Osteocyte (in vitro differentiated cells): ENCODE measurements at regions not wholly inside any gene's neighbourhood (a gene's known extent, or its start where the extent isn't known, plus 50 kb on each side); places are given as distances from the start of the nearest gene placed in this dataset.
A peak's percentile ranks its signal among the peaks of the same experiment; 100 is the strongest.

Experiments
- DNase-seq: peaks from one replicate; pipeline ENCODE4 v3.0.0; 2021; ENCODE audit warnings: mixed read lengths; ENCODE audit not compliant: unreplicated experiment; ENCODE audit errors: extremely low spot score
- H3K27ac Mint-ChIP-seq: one replicate; pipeline ENCODE4 v1.8.0; 2021; ENCODE audit warnings: mild to moderate bottlenecking, mixed read lengths; ENCODE audit not compliant: unreplicated experiment
- H3K27me3 Mint-ChIP-seq: one replicate; pipeline ENCODE4 v1.8.0; 2021; ENCODE audit warnings: mixed read lengths; ENCODE audit not compliant: unreplicated experiment
- H3K36me3 Mint-ChIP-seq: one replicate; pipeline ENCODE4 v1.8.0; 2021; ENCODE audit warnings: mixed read lengths; ENCODE audit not compliant: unreplicated experiment
- H3K4me1 Mint-ChIP-seq: one replicate; pipeline ENCODE4 v1.8.0; 2021; ENCODE audit warnings: mixed read lengths; ENCODE audit not compliant: unreplicated experiment
- H3K4me3 Mint-ChIP-seq: one replicate; pipeline ENCODE4 v1.8.0; 2021; ENCODE audit warnings: mild to moderate bottlenecking, moderate library complexity, mixed read lengths; ENCODE audit not compliant: unreplicated experiment
- H3K9me3 Mint-ChIP-seq: one replicate; pipeline ENCODE4 v1.8.0; 2021; ENCODE audit warnings: mixed read lengths; ENCODE audit not compliant: unreplicated experiment
- CTCF ChIP-seq: fragments of 200-600 bp; sonication (generic); IDR thresholded peaks from 2 replicates; pipeline ENCODE4 v1.5.0; 2021; ENCODE audit warnings: antibody characterized with exemption, mild to moderate bottlenecking, moderate library complexity

DNA sequence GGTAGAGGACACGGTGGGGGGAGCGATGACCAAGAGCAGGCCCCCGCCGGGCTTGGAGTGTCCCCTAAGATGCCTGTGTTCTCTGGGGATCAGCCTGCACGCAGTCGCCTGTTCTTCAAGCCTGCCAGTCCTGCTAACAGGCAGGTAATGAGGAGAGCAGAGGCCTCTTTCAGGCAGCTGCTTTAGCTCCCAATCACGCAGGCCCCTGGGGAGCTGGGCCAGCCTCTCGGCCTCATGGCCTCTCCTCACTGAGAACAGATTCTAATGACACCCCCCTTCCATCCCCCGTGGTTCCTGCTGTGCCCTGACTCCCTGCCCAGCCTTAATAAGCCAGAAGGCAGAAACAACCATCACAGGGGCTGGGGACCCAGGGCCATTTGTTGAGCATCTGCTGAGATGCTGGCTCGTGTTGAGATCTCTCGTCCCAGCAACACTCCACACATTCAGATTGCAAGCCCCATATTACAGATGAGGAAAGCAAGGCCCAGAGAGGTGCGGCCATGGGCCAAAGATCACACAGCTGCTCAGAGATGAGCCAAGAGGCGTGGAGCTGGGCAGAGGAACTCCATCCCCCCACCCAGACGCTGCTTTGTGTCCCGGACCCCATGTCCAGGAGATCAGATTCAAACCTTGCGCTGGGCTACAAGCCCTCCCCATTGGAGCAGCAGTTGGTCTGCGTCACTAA, 71.6 kb upstream of the CASZ1 start:
- Mint-ChIP-seq H3K27me3 (peaks cover 58% of the 10 kb centered on the region), H3K4me1 (peaks cover 17% of the 10 kb centered on the region), H3K27ac (no peak overlapping the region), H3K9me3 (no peaks in the 10 kb centered on the region), H3K36me3 (no peaks in the 10 kb centered on the region), H3K4me3 (peak overlapping the region; percentile 24)
- no peak for TF ChIP-seq CTCF
- DNase-seq: no peak

GRCh38 chr1:10868599-10868965, 72.1 kb upstream of the CASZ1 start:
- TF ChIP-seq CTCF: no peak
- peaks cover 53% of the 10 kb centered on the region for H3K27me3 Mint-ChIP-seq
- H3K4me1 Mint-ChIP-seq: peaks cover 17% of the 10 kb centered on the region
- no peak overlapping the region for H3K4me3 Mint-ChIP-seq
- H3K9me3 Mint-ChIP-seq: no peaks in the 10 kb centered on the region
- H3K27ac Mint-ChIP-seq: no peak overlapping the region
- no peaks in the 10 kb centered on the region for H3K36me3 Mint-ChIP-seq
- no peak for DNase-seq

DNA sequence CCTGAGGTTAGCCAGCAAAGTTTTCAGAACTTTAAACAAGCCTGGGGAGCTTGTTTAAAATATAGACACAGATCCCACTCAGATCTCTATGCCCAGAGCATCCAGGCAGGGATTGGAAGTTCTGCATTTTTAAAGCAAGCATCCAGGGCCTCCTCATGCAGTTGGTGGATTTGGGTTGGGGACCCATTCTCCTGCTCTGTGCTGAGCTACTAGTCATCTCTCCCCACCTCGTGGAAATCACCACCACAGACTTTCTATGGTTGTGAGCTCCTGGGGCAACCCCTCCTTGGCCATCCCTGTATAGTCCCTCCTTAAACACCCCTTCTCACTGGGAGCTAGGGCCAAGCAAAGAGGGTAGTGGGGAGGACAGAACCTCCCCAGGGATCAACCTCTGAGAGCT, 73.5 kb upstream of the CASZ1 start:
- Mint-ChIP-seq H3K27me3 (peaks cover 40% of the 10 kb centered on the region), H3K4me1 (peaks cover 17% of the 10 kb centered on the region), H3K27ac (no peak overlapping the region), H3K4me3 (no peak overlapping the region), H3K9me3 (no peaks in the 10 kb centered on the region), H3K36me3 (no peaks in the 10 kb centered on the region)
- no peak for TF ChIP-seq CTCF
- no peak for DNase-seq

DNA sequence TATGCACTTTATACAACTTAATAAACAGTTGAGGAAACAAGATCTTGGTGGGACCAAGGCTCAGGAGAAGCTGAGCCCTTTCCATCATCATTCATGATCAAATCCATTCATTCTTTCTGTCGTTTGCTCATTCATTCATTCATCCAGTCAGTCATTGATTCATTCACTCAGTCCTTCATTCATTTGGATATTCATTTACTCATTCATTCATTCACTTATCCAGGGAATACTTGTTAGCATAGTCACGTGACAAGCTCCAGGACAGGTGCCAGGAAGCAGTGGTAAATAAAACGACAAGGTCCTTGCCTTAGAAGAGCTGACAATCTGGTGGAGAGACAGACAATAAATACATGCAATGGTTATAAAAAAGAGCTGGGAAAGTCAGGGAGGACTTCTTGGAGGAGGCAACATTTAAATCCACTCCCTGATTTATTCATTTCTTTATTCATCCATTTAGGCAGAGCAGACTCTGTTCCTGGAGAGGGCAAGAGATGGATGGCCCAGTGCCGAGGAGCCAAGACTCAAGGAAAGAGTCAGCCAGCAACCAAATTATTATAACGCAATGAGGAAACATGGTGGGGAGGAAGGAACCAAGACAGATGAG, 74.1 kb upstream of the CASZ1 start:
- Mint-ChIP-seq H3K9me3 (no peaks in the 10 kb centered on the region), H3K4me3 (no peak overlapping the region)

More for the DNA sequence above, 74.1 kb upstream of the CASZ1 start:
- no peak for TF ChIP-seq CTCF
- Mint-ChIP-seq H3K36me3 (no peaks in the 10 kb centered on the region), H3K27ac (no peak overlapping the region), H3K4me1 (peaks cover 17% of the 10 kb centered on the region), H3K27me3 (peaks cover 33% of the 10 kb centered on the region)
- no peak for DNase-seq
